H9 (cell line): ENCODE measurements at regions not wholly inside any gene's neighbourhood (a gene's known extent, or its start where the extent isn't known, plus 50 kb on each side); places are given as distances from the start of the nearest gene placed in this dataset.

Source experiments
- DNase-seq: peaks from one replicate; pipeline ENCODE4 v3.0.0-alpha.2; 2017
- H2AFZ ChIP-seq: one replicate; pipeline ENCODE4 v1.6.1; 2013; ENCODE audit warnings: mild to moderate bottlenecking, low read length, control low read depth, moderate library complexity
- H2AK5ac ChIP-seq: 2 replicates; pipeline ENCODE4 v1.6.1; 2013; ENCODE audit warnings: low read length, control low read depth, mixed read lengths; ENCODE audit not compliant: insufficient read length
- H2BK120ac ChIP-seq: one replicate; pipeline ENCODE4 v1.6.1; 2013; ENCODE audit warnings: low read depth, mild to moderate bottlenecking, low read length, control low read depth, inconsistent platforms; ENCODE audit not compliant: poor library complexity, severe bottlenecking
- H2BK12ac ChIP-seq: 2 replicates; pipeline ENCODE4 v1.6.1; 2013; ENCODE audit warnings: low read length, control low read depth, mixed read lengths, low read depth; ENCODE audit not compliant: insufficient read length
- H2BK15ac ChIP-seq: 2 replicates; pipeline ENCODE4 v1.6.1; 2013; ENCODE audit warnings: low read depth, low read length, control low read depth
- H2BK20ac ChIP-seq: one replicate; pipeline ENCODE4 v1.6.1; 2013; ENCODE audit warnings: low read depth, mild to moderate bottlenecking, low read length, control low read depth, inconsistent platforms; ENCODE audit not compliant: poor library complexity, severe bottlenecking
- H2BK5ac ChIP-seq: 2 replicates; pipeline ENCODE4 v1.6.1; 2013; ENCODE audit warnings: low read length, control low read depth, mixed read lengths; ENCODE audit not compliant: insufficient read length
- H3K14ac ChIP-seq: 2 replicates; pipeline ENCODE4 v1.6.1; 2013; ENCODE audit warnings: low read length, control low read depth; ENCODE audit not compliant: insufficient read depth
- H3K18ac ChIP-seq: 2 replicates; pipeline ENCODE4 v1.6.1; 2013; ENCODE audit warnings: low read depth, mild to moderate bottlenecking, mixed read lengths, low read length, control low read depth; ENCODE audit not compliant: insufficient read length
- H3K23ac ChIP-seq: 2 replicates; pipeline ENCODE4 v1.6.1; 2013; ENCODE audit warnings: low read length, control low read depth, mixed read lengths, low read depth; ENCODE audit not compliant: insufficient read length
- H3K23me2 ChIP-seq: 2 replicates; pipeline ENCODE4 v1.6.1; 2013; ENCODE audit warnings: low read depth, mild to moderate bottlenecking, mixed read lengths, low read length, control low read depth; ENCODE audit not compliant: insufficient read length, poor library complexity, severe bottlenecking
- H3K27ac ChIP-seq: 2 replicates; pipeline ENCODE4 v1.5.1; 2013; ENCODE audit warnings: low read length, control low read depth, mixed read lengths, low read depth; ENCODE audit not compliant: insufficient read length
- H3K27me3 ChIP-seq: 2 replicates; pipeline ENCODE4 v1.6.1; 2013; ENCODE audit warnings: low read length, control low read depth, inconsistent platforms; ENCODE audit not compliant: insufficient read depth
- H3K4ac ChIP-seq: 2 replicates; pipeline ENCODE4 v1.6.1; 2013; ENCODE audit warnings: low read depth, mild to moderate bottlenecking, control low read depth, inconsistent platforms, low read length, moderate library complexity
- H3K4me1 ChIP-seq: 2 replicates; pipeline ENCODE4 v1.6.1; 2013; ENCODE audit warnings: low read length, control low read depth, inconsistent platforms; ENCODE audit not compliant: insufficient read depth
- H3K4me2 ChIP-seq: 2 replicates; pipeline ENCODE4 v1.6.1; 2013; ENCODE audit warnings: low read length, control low read depth, mixed read lengths; ENCODE audit not compliant: insufficient read length, insufficient read depth
- H3K56ac ChIP-seq: 2 replicates; pipeline ENCODE4 v1.6.1; 2013; ENCODE audit warnings: low read depth, mild to moderate bottlenecking, mixed read lengths, low read length, control low read depth; ENCODE audit not compliant: insufficient read length
- H3K79me1 ChIP-seq: 2 replicates; pipeline ENCODE4 v1.6.1; 2013; ENCODE audit warnings: low read depth, mild to moderate bottlenecking, moderate library complexity, low read length, control low read depth, inconsistent platforms; ENCODE audit not compliant: insufficient read depth, poor library complexity, severe bottlenecking
- H3K79me2 ChIP-seq: 2 replicates; pipeline ENCODE4 v1.6.1; 2013; ENCODE audit warnings: low read length, control low read depth, inconsistent platforms; ENCODE audit not compliant: insufficient read depth
- H3K9ac ChIP-seq: 2 replicates; pipeline ENCODE4 v1.6.1; 2013; ENCODE audit warnings: low read length, control low read depth, mixed read lengths; ENCODE audit not compliant: insufficient read length; ENCODE audit errors: extremely low read depth
- H3K9me3 ChIP-seq: one replicate; pipeline ENCODE4 v1.6.1; 2013; ENCODE audit warnings: low read depth, low read length, inconsistent platforms; ENCODE audit not compliant: control insufficient read depth
- H3T11ph ChIP-seq: one replicate; pipeline ENCODE4 v1.6.1; 2013; ENCODE audit warnings: mild to moderate bottlenecking, low read length, control low read depth, inconsistent platforms
- H4K20me1 ChIP-seq: one replicate; pipeline ENCODE4 v1.6.1; 2013; ENCODE audit not compliant: control insufficient read depth, insufficient read length, insufficient read depth
- H4K5ac ChIP-seq: 2 replicates; pipeline ENCODE4 v1.6.1; 2013; ENCODE audit warnings: low read depth, mild to moderate bottlenecking, mixed read lengths, low read length, control low read depth; ENCODE audit not compliant: insufficient read length
- H4K8ac ChIP-seq: replicated peaks from 2 replicates; pipeline ENCODE4 v1.6.1; 2013; ENCODE audit warnings: low read length, control low read depth, mixed read lengths, low read depth; ENCODE audit not compliant: insufficient read length
- H4K91ac ChIP-seq: 2 replicates; pipeline ENCODE4 v1.6.1; 2013; ENCODE audit warnings: low read depth, mild to moderate bottlenecking, moderate library complexity, mixed read lengths, low read length, control low read depth; ENCODE audit not compliant: insufficient read length
- H3K27ac Mint-ChIP-seq, 3 experiments: 2 replicates in 2 of 3; 3 replicates in 1 of 3; pipeline ENCODE4 v1.8.0; 2020 to 2021; ENCODE audit warnings: mixed read lengths in 3 of 3, mild to moderate bottlenecking in 1 of 3, moderate library complexity in 1 of 3
- H3K27me3 Mint-ChIP-seq: 2 replicates; pipeline ENCODE4 v1.8.0; 2021; ENCODE audit warnings: low read depth, mild to moderate bottlenecking, moderate library complexity, mixed read lengths
- H3K36me3 Mint-ChIP-seq, 3 experiments: 2 replicates in 2 of 3; 3 replicates in 1 of 3; pipeline ENCODE4 v1.8.0; 2020 to 2021; ENCODE audit warnings: low read depth in 3 of 3, mixed read lengths in 3 of 3; ENCODE audit not compliant: insufficient read depth in 1 of 3
- H3K4me1 Mint-ChIP-seq, 2 experiments: 2 replicates each; pipeline ENCODE4 v1.8.0; 2020; ENCODE audit warnings: mixed read lengths in 2 of 2
- H3K4me3 Mint-ChIP-seq, 2 experiments: 2 replicates in 1 of 2; 3 replicates in 1 of 2; pipeline ENCODE4 v1.8.0; 2020 to 2021; ENCODE audit warnings: mild to moderate bottlenecking in 2 of 2, mixed read lengths in 2 of 2, moderate library complexity in 1 of 2
- H3K9me3 Mint-ChIP-seq, 2 experiments: 2 replicates in 1 of 2; 3 replicates in 1 of 2; pipeline ENCODE4 v1.8.0; 2020; ENCODE audit warnings: mild to moderate bottlenecking in 2 of 2, mixed read lengths in 2 of 2, moderate library complexity in 1 of 2
- WGBS: extraction: QIAGEN DNeasy Blood & Tissue Kit; methylation state at CpG from one replicate; pipeline ENCODE4 v1.1.7; 2013; ENCODE audit warnings: missing lambda C conversion rate, low lambda C conversion rate, mixed read lengths; ENCODE audit not compliant: insufficient read length; ENCODE audit errors: extremely low coverage; 5-methylcytosine and 5-hydroxymethylcytosine counted together
- TF ChIP-seq, protein P1 (sequence below): fragments of 200-600 bp; sonication (generic); conservative IDR thresholded peaks from 3 replicates; pipeline ENCODE4 v1.8.0; 2021; ENCODE audit warnings: antibody characterized with exemption, mild to moderate bottlenecking

DNA sequence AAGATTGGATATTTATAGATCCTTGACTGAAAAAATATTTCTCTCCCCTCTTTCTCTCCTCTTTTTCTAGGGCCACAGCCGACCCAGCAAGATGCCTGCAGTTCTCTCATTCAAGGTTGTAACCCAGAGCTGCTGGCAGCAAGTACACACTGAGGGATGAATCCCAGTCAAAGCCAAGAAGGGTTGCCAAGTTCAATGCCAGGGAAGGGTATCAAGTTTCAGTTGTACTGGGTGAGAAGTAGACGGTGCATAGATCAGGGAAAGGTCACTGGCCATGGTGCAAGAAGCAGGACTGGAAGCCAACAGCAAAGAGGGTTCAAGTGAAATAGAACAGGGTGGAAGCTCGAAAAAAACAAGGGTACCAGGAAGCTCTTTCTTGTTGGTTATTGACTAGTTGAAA lies 170.2 kb downstream of the NRP2 start:
- Histone ChIP-seq H2BK15ac (no peak overlapping the region), H3K79me2 (no peaks in the 10 kb centered on the region), H3K27me3 (no peaks in the 10 kb centered on the region), H3K27ac (no peak overlapping the region), H2BK120ac (no peak overlapping the region), H4K5ac (no peak overlapping the region), H2BK20ac (no peak overlapping the region), H3K56ac (no peak overlapping the region), H3K9me3 (no peaks in the 10 kb centered on the region), H3K23me2 (no peaks in the 10 kb centered on the region), H3K18ac (no peak overlapping the region), H3K9ac (no peak overlapping the region), H3K79me1 (no peaks in the 10 kb centered on the region), H3T11ph (no peak overlapping the region), H2AK5ac (no peak overlapping the region), H2BK12ac (no peak overlapping the region), H3K4ac (no peak overlapping the region), H4K91ac (no peak overlapping the region), H3K23ac (no peak overlapping the region), H2AFZ (no peak overlapping the region), H3K4me2 (no peak overlapping the region), H4K20me1 (no peaks in the 10 kb centered on the region), H3K4me1 (no peaks in the 10 kb centered on the region), H4K8ac (no peak overlapping the region), H3K14ac (no peak overlapping the region), H2BK5ac (no peak overlapping the region)
- no peak overlapping the region for H3K4me3 Mint-ChIP-seq
- no peak for DNase-seq
- WGBS: no CpG with 5 or more reads among the region's 3 CpGs
- TF ChIP-seq, protein P1, sequence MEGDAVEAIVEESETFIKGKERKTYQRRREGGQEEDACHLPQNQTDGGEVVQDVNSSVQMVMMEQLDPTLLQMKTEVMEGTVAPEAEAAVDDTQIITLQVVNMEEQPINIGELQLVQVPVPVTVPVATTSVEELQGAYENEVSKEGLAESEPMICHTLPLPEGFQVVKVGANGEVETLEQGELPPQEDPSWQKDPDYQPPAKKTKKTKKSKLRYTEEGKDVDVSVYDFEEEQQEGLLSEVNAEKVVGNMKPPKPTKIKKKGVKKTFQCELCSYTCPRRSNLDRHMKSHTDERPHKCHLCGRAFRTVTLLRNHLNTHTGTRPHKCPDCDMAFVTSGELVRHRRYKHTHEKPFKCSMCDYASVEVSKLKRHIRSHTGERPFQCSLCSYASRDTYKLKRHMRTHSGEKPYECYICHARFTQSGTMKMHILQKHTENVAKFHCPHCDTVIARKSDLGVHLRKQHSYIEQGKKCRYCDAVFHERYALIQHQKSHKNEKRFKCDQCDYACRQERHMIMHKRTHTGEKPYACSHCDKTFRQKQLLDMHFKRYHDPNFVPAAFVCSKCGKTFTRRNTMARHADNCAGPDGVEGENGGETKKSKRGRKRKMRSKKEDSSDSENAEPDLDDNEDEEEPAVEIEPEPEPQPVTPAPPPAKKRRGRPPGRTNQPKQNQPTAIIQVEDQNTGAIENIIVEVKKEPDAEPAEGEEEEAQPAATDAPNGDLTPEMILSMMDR: no peak
- H3K27me3 Mint-ChIP-seq: peaks cover 3% of the 10 kb centered on the region
- no peak overlapping the region for H3K27ac Mint-ChIP-seq
- no peaks in the 10 kb centered on the region; a peak in 1 of 7 replicates for H3K36me3 Mint-ChIP-seq
- peaks cover 20% of the 10 kb centered on the region in 2 experiments for H3K4me1 Mint-ChIP-seq
- H3K9me3 Mint-ChIP-seq: peaks cover 2 to 3% of the 10 kb centered on the region in 2 experiments; a peak in 4 of 5 replicates
